HuH-7 (cell line): ENCODE measurements at regions not wholly inside any gene's neighbourhood (a gene's known extent, or its start where the extent isn't known, plus 50 kb on each side); places are given as distances from the start of the nearest gene placed in this dataset.
A peak's percentile ranks its signal among the peaks of the same experiment; 100 is the strongest.

Source experiments
- DNase-seq: peaks from one replicate; pipeline ENCODE4 v3.0.0; 2011; ENCODE audit warnings: low spot score

- no peak for DNase-seq
Measured at GRCh38 chr10:59595593-59595992, 114.1 kb downstream of the SLC16A9 start.

GRCh38 chr10:59593768-59594167 is 115.9 kb downstream of the SLC16A9 start:
- DNase-seq = no peak

- DNase-seq = no peak
Measured at GRCh38 chr10:59589796-59590195, 119.9 kb downstream of the SLC16A9 start.

GRCh38 chr10:59588791-59589190 is 120.9 kb downstream of the SLC16A9 start:
- no peak for DNase-seq

- DNase-seq = no peak
Measured at GRCh38 chr10:59587756-59588140, 121.9 kb downstream of the SLC16A9 start.

- no peak for DNase-seq
Measured at GRCh38 chr10:59587083-59587755, 122.4 kb downstream of the SLC16A9 start.

GRCh38 chr10:59586407-59586891 is 123.2 kb downstream of the SLC16A9 start:
- no peak for DNase-seq

- DNase-seq = no peak
Measured at GRCh38 chr10:59585046-59585700, 124.5 kb downstream of the SLC16A9 start.

GRCh38 chr10:59582780-59583179 is 126.9 kb downstream of the SLC16A9 start:
- DNase-seq = no peak

- peak; percentile 17 for DNase-seq
Measured at GRCh38 chr10:59582058-59582457, 127.6 kb downstream of the SLC16A9 start.

- DNase-seq = peak; percentile 30
Measured at GRCh38 chr10:59580026-59580863, 129.4 kb downstream of the SLC16A9 start.

GRCh38 chr10:59578741-59579140 is 130.9 kb downstream of the SLC16A9 start:
- no peak for DNase-seq

- no peak for DNase-seq
Measured at GRCh38 chr10:59577984-59578383, 131.7 kb downstream of the SLC16A9 start.

- DNase-seq = no peak
Measured at GRCh38 chr10:59575269-59575668, 134.4 kb downstream of the SLC16A9 start.

GRCh38 chr10:59563531-59563930 is 146.1 kb downstream of the SLC16A9 start:
- DNase-seq = no peak

GRCh38 chr10:59562126-59562525 is 147.5 kb downstream of the SLC16A9 start:
- no peak for DNase-seq

- no peak for DNase-seq
Measured at GRCh38 chr10:59561477-59562121, 148.1 kb downstream of the SLC16A9 start.

GRCh38 chr10:59560990-59561389 is 148.7 kb downstream of the SLC16A9 start:
- peak; percentile 26 for DNase-seq

GRCh38 chr10:59560161-59560560 is 149.5 kb downstream of the SLC16A9 start:
- DNase-seq = no peak

GRCh38 chr10:59558066-59558465 is 151.6 kb downstream of the SLC16A9 start:
- no peak for DNase-seq

- no peak for DNase-seq
Measured at GRCh38 chr10:59557642-59558041, 152.0 kb downstream of the SLC16A9 start.

GRCh38 chr10:59557052-59557451 is 152.6 kb downstream of the SLC16A9 start:
- no peak for DNase-seq
